ENCODE measurements at regions not wholly inside any gene's neighbourhood (a gene's known extent, or its start where the extent isn't known, plus 50 kb on each side); places are given as distances from the start of the nearest gene placed in this dataset.

DNA sequence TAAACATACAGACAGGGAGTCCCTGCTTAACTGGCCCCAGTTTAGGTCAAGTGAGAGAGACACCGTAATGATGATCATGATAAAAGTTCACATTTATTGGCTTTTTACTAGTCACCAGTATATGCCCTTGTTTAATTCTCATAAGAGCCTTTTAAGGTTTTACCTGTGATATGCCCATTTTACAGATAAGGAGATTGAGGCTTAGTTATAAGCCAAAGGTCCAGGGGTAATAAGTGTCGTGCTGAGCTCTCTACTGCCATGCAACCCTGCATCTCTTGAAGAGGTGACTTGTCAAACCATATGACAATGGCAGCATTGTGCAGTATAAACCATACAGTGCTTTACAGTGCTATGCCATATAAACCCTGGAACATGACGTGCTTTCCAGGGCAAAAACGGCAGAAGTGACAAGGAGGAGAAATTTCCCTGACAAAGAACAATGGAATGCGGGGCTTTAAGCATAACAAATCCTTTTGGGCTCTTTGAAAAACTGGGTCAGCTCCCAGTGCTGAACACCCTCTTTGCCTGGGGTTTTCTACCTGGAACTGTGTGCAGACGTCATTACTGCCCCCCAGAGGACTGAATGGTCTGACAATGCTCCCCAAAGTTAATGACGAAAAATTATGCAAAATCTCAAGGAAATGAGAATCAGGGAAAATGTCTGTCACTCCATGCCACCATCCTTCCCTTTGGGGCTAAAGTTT lies 59.7 kb upstream of the C14orf132 start:
- TF ChIP-seq, protein P1, sequence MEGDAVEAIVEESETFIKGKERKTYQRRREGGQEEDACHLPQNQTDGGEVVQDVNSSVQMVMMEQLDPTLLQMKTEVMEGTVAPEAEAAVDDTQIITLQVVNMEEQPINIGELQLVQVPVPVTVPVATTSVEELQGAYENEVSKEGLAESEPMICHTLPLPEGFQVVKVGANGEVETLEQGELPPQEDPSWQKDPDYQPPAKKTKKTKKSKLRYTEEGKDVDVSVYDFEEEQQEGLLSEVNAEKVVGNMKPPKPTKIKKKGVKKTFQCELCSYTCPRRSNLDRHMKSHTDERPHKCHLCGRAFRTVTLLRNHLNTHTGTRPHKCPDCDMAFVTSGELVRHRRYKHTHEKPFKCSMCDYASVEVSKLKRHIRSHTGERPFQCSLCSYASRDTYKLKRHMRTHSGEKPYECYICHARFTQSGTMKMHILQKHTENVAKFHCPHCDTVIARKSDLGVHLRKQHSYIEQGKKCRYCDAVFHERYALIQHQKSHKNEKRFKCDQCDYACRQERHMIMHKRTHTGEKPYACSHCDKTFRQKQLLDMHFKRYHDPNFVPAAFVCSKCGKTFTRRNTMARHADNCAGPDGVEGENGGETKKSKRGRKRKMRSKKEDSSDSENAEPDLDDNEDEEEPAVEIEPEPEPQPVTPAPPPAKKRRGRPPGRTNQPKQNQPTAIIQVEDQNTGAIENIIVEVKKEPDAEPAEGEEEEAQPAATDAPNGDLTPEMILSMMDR (IDR thresholded peaks at IDR 0.05) = no peak
- intact Hi-C loops (cut with DNase I) = loop anchor here in 1 of 3 donors (10.0 kb wide), 1 partner anchor 415 kb away; no protein-coding TSS in a partner anchor
- DNase-seq = no peak
- ATAC-seq = no peak
- no peaks in the 10 kb centered on the region for H3K4me1 ChIP-seq
- no peaks in the 10 kb centered on the region for H3K9me3 ChIP-seq
- WGBS, 2 donors = 18 to 20% methylated on average over 7 of the region's 7 CpGs
- no peak for FAIRE-seq
- H3K27me3 ChIP-seq = peaks cover 0 to 4% (median 0%) of the 10 kb centered on the region in 4 donors
- no peak overlapping the region for H3K27ac ChIP-seq
- H3K4me3 ChIP-seq = no peak overlapping the region
- H3K36me3 ChIP-seq = no peaks in the 10 kb centered on the region

DNA sequence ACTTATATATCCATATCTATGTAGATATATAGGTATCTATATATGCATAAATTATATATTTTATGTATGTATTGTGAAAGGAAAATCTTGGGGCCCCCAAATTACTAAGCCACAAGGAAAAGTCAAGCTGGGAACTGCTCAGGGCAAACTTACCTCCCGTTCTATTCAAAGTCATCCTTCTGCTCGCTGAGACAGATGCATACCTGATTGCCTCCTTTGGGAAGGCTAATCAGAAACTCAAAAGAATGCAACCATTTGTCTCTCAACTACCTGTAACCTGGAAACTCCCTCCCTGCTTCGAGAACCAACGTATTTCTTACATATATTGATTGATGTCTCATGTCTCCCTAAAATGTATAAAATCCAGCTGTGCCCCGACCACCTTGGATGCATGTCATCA lies 58.8 kb upstream of the C14orf132 start:
- no peak overlapping the region for H3K4me3 ChIP-seq
- ATAC-seq (no peak), DNase-seq (no peak), FAIRE-seq (no peak)
- H3K27ac ChIP-seq = no peak overlapping the region
- WGBS, 2 donors = 22 to 34% methylated on average over 5 of the region's 5 CpGs
- no peaks in the 10 kb centered on the region for H3K4me1 ChIP-seq
- TF ChIP-seq, protein P1 (IDR thresholded peaks at IDR 0.05) = no peak
- H3K9me3 ChIP-seq = no peaks in the 10 kb centered on the region
- intact Hi-C loops (cut with DNase I) = loop anchor here in 1 of 3 donors (10.0 kb wide), 1 partner anchor 416 kb away; no protein-coding TSS in a partner anchor
- peaks cover 0 to 4% (median 0%) of the 10 kb centered on the region in 4 donors for H3K27me3 ChIP-seq
- H3K36me3 ChIP-seq = no peaks in the 10 kb centered on the region

DNA sequence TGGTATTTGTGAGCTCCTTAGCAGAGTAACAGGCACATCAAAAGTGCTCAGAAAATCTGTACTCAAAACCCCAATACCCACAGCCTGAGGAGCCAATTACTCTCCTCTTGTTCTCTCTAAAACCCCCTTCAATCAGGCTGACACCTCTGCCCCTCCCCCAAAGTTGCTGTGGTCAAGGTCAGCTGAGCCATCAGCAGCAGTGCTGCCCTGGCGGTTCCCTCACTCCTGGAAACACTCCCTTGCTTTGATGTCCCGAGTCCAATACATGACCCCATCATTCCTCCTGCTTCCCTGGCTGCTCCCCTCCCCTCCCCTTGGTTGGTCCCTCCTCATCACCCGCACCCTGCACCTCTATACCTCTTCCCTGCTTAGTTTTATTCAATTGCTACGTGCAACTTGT lies 57.2 kb upstream of the C14orf132 start:
- Histone ChIP-seq H3K36me3 (no peaks in the 10 kb centered on the region), H3K4me1 (no peaks in the 10 kb centered on the region), H3K27me3 (peaks cover 0 to 4% (median 0%) of the 10 kb centered on the region in 4 donors), H3K4me3 (no peak overlapping the region), H3K27ac (no peak overlapping the region), H3K9me3 (no peaks in the 10 kb centered on the region)
- no peak for ATAC-seq
- DNase-seq = no peak
- no peak for FAIRE-seq
- TF ChIP-seq, protein P1 (IDR thresholded peaks at IDR 0.05) = no peak
- intact Hi-C loops (cut with DNase I) = loop anchor here in 1 of 3 donors (10.0 kb wide), 1 partner anchor 417 kb away; no protein-coding TSS in a partner anchor
- 5 to 7% methylated on average over 4 of the region's 4 CpGs for WGBS, 2 donors

DNA sequence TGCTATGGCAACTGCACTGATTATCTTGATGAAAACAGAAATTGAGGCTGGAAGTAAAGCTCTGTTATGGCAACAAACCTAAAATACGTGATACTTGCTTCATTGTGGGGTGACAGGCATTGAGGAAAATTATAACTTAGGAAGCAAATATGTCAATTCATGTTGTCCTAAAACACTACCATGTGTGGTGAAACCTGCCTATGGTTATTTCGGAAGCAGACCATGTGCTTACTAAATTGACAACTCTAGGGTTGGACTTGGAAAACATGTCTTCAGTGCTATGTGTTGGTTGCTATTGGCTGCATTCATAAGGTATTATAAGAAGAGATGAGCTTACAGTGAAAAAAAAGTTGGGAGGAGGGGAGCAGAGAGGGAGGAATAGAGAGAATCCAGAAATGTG lies 55.0 kb upstream of the C14orf132 start:
- ATAC-seq (no peak), FAIRE-seq (no peak), DNase-seq (no peak)
- intact Hi-C loops (cut with DNase I) = loop anchor here in 1 of 3 donors (10.0 kb wide), 1 partner anchor 419 kb away; no protein-coding TSS in a partner anchor
- no peak overlapping the region for H3K27ac ChIP-seq
- H3K27me3 ChIP-seq = peaks cover 0 to 4% (median 0%) of the 10 kb centered on the region in 4 donors
- no peaks in the 10 kb centered on the region for H3K4me1 ChIP-seq
- TF ChIP-seq, protein P1 (IDR thresholded peaks at IDR 0.05) = no peak
- no peaks in the 10 kb centered on the region for H3K9me3 ChIP-seq
- no peak overlapping the region for H3K4me3 ChIP-seq
- WGBS, 2 donors = 81 to 95% methylated on average over 2 of the region's 2 CpGs
- H3K36me3 ChIP-seq = no peaks in the 10 kb centered on the region
